HUDEP-2 (cell line): ENCODE measurements at regions not wholly inside any gene's neighbourhood (a gene's known extent, or its start where the extent isn't known, plus 50 kb on each side); places are given as distances from the start of the nearest gene placed in this dataset.

Experiments
- DNase-seq, 76 experiments: peaks; one replicate each; lab custom pipeline; 2025; ENCODE audit not compliant: unreplicated experiment in 76 of 76; lab: John Stamatoyannopoulos, UW

- DNase-seq: no peak
Observed at GRCh38 chr18:47490882-47491281, 239.4 kb upstream of the SKOR2 start.

- no peak for DNase-seq
Observed at GRCh38 chr18:47485221-47485797, 233.8 kb upstream of the SKOR2 start.

- DNase-seq: no peak
Observed at GRCh38 chr18:47484068-47484467, 232.6 kb upstream of the SKOR2 start.

- DNase-seq: no peak
Observed at GRCh38 chr18:47480166-47480565, 228.7 kb upstream of the SKOR2 start.

- no peak for DNase-seq
Observed at GRCh38 chr18:47471784-47472183, 220.3 kb upstream of the SKOR2 start.

- no peak for DNase-seq
Observed at GRCh38 chr18:47470941-47471340, 219.5 kb upstream of the SKOR2 start.

GRCh38 chr18:47469576-47469975 is 218.1 kb upstream of the SKOR2 start:
- DNase-seq: no peak

- no peak for DNase-seq
Observed at GRCh38 chr18:47461977-47462376, 210.5 kb upstream of the SKOR2 start.

- no peak for DNase-seq
Observed at GRCh38 chr18:47461406-47461948, 210.0 kb upstream of the SKOR2 start.

- DNase-seq: no peak
Observed at GRCh38 chr18:47458483-47458882, 207.0 kb upstream of the SKOR2 start.

- no peak for DNase-seq
Observed at GRCh38 chr18:47457614-47458013, 206.2 kb upstream of the SKOR2 start.

GRCh38 chr18:47453038-47453437 is 201.6 kb upstream of the SKOR2 start:
- DNase-seq: no peak

- DNase-seq: no peak
Observed at GRCh38 chr18:47448956-47449355, 197.5 kb upstream of the SKOR2 start.

- no peak for DNase-seq
Observed at GRCh38 chr18:47441914-47442313, 190.5 kb upstream of the SKOR2 start.

- no peak for DNase-seq
Observed at GRCh38 chr18:47438001-47438400, 186.5 kb upstream of the SKOR2 start.

GRCh38 chr18:47436871-47437270 is 185.4 kb upstream of the SKOR2 start:
- no peak for DNase-seq

GRCh38 chr18:47434214-47434746 is 182.8 kb upstream of the SKOR2 start:
- no peak for DNase-seq

- no peak for DNase-seq
Observed at GRCh38 chr18:47427923-47428637, 176.6 kb upstream of the SKOR2 start.

- no peak for DNase-seq
Observed at GRCh38 chr18:47427072-47427471, 175.6 kb upstream of the SKOR2 start.

- DNase-seq: no peak
Observed at GRCh38 chr18:47425365-47425764, 173.9 kb upstream of the SKOR2 start.

- DNase-seq: no peak
Observed at GRCh38 chr18:47422524-47422923, 171.1 kb upstream of the SKOR2 start.

GRCh38 chr18:47420130-47420529 is 168.7 kb upstream of the SKOR2 start:
- DNase-seq: no peak
